Mucosa of descending colon (tissue), 3 donors: ENCODE measurements at regions not wholly inside any gene's neighbourhood (a gene's known extent, or its start where the extent isn't known, plus 50 kb on each side); places are given as distances from the start of the nearest gene placed in this dataset.
A peak's percentile ranks its signal among the peaks of the same experiment; 100 is the strongest.

Experiments
- ATAC-seq: fragments of 200-7000 bp; cut with Tn5 transposase; one replicate; pipeline ENCODE4 v1.9.1; 2020; ENCODE audit warnings: mild to moderate bottlenecking, moderate library complexity
- DNase-seq, 3 donors: peaks; one replicate each; pipeline ENCODE4 v3.0.0-alpha.2; 2020
- H3K36me3 ChIP-seq: fragments of 200-600 bp; one replicate; pipeline ENCODE4 v1.8.0; 2021; ENCODE audit warnings: low read depth, mild to moderate bottlenecking
- H3K4me1 ChIP-seq: fragments of 200-600 bp; one replicate; pipeline ENCODE4 v1.8.0; 2021; ENCODE audit warnings: low read depth, mild to moderate bottlenecking
- H3K4me3 ChIP-seq: fragments of 200-600 bp; one replicate; pipeline ENCODE4 v1.8.0; 2021; ENCODE audit warnings: mild to moderate bottlenecking
- H3K9me3 ChIP-seq: fragments of 200-600 bp; one replicate; pipeline ENCODE4 v1.8.0; 2021; ENCODE audit warnings: mild to moderate bottlenecking
- CTCF ChIP-seq: fragments of 200-600 bp; IDR thresholded peaks from one replicate; pipeline ENCODE4 v1.8.0; 2022; ENCODE audit warnings: antibody characterized with exemption, mild to moderate bottlenecking
- intact Hi-C, 2 donors: fragments of 100-400 bp; cut with DNase I in 1 of 2; cut with micrococcal nuclease in 1 of 2; formaldehyde crosslinking; loops; one replicate each; pipeline versions ENCODE4 v1.11.0 to v1.11.1; 2022; cut with DNase I, micrococcal nuclease
- donor health status: DM: no; HTN: no; CAD: no; lungs with moderate emphysema.
- donor health status: DM: no; HTN: no; CAD: no.
- donor health status: DM: no; HTN: yes; CAD: no.

DNA sequence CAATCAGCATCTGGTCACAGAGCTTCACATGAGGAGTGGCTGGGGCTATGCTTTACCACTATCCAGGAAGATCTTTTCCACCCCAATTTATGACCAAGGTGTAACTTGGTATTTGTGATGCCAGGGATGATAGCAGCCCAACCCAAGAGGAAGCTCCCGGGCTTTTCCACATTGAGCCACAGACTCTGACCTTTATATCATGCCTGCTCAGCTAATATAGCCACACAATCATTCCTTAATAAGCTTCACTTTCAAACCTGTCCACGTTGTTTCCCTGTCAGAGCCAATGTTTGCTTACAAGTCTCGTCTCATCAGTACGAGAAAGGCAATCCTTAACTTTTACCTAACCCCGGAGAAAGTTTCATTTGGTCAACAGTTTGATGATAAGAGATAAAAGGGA, 330.9 kb downstream of the SHQ1 start:
- H3K4me1 ChIP-seq: peaks cover 7% of the 10 kb centered on the region
- H3K36me3 ChIP-seq: no peaks in the 10 kb centered on the region
- peak in 1 of 3 donors; percentile 42 for DNase-seq
- TF ChIP-seq CTCF: no peak
- ATAC-seq: peak; percentile 90
- no peaks in the 10 kb centered on the region for H3K9me3 ChIP-seq
- intact Hi-C loops: no loop called here
- H3K4me3 ChIP-seq: no peak overlapping the region

DNA sequence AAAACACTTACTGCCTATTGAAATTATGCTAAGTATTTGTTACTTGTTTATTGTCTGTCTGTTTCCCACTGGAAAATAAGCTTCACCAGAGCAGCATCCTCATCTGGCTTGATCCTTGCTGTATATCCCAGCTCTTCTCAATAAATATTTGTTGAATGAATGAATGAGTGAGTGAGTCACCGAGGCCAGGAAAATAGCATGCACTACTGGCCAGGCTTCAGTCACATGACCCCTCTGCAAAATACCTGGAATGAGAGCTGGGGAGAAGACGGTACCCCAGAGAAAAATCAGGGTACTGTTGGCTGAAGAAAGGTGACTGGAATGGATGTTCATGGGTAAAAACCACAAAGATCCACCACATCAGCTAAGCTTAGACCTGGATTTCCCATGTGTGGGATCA, 331.9 kb downstream of the SHQ1 start:
- no peak for ATAC-seq
- Histone ChIP-seq H3K36me3 (no peaks in the 10 kb centered on the region), H3K9me3 (no peaks in the 10 kb centered on the region), H3K4me3 (no peak overlapping the region), H3K4me1 (peaks cover 7% of the 10 kb centered on the region)
- TF ChIP-seq CTCF: no peak
- DNase-seq: no peak
- intact Hi-C loops: no loop called here

DNA sequence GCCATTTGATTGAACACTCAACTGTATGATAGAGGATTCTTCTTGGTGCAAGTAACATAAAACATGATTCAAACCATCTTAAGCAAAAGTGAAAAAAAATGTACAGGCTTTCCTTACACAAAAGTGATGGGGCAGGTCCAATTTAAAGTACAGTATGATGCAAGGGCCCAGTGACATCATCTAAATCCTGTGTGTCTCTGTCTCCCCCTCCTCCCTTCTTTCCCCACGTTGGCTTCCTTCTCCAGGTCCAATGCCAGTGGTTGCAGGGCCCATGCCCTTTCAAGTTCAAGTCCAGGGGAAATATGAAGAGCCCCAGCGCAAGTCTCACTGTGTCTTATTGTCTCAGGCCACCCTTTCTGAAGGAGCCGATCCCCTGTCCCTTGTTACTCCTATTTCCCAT, 332.3 kb downstream of the SHQ1 start:
- DNase-seq (no peak), ATAC-seq (no peak)
- Histone ChIP-seq H3K4me1 (peaks cover 7% of the 10 kb centered on the region), H3K9me3 (no peaks in the 10 kb centered on the region), H3K4me3 (no peak overlapping the region), H3K36me3 (no peaks in the 10 kb centered on the region)
- no peak for TF ChIP-seq CTCF
- intact Hi-C loops: no loop called here

GRCh38 chr3:72515281-72515680, 333.0 kb downstream of the SHQ1 start:
- DNase-seq (no peak), ATAC-seq (no peak)
- no peak for TF ChIP-seq CTCF
- H3K4me1 ChIP-seq: peaks cover 7% of the 10 kb centered on the region
- H3K36me3 ChIP-seq: no peaks in the 10 kb centered on the region
- H3K4me3 ChIP-seq: no peak overlapping the region
- no peaks in the 10 kb centered on the region for H3K9me3 ChIP-seq
- intact Hi-C loops: no loop called here

DNA sequence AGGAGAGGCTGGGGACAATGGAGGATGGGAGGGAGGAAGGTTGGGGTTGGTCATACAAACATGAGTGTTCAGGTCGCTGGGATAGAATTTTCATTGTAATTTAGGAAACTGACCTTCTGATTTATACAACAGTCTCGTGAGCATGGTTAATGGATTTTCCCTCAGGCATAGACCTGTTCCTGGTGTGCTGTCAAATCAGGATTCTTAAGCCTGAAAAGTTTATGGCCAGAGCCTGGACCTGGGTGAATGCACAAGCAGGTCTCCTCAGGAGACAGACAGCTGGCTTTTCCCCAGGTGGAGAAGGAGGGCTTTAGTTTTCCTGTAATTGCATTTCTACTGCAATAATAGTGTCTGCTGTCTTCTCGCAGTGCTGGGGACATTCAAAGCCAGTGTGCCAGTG, 338.0 kb downstream of the SHQ1 start:
- no peak for TF ChIP-seq CTCF
- DNase-seq: no peak
- ATAC-seq: no peak
- Histone ChIP-seq H3K4me1 (no peaks in the 10 kb centered on the region), H3K36me3 (no peaks in the 10 kb centered on the region), H3K9me3 (no peaks in the 10 kb centered on the region), H3K4me3 (no peak overlapping the region)
- intact Hi-C loops: no loop called here
